Endothelial cell of umbilical vein (primary cell): ENCODE measurements at regions not wholly inside any gene's neighbourhood (a gene's known extent, or its start where the extent isn't known, plus 50 kb on each side); places are given as distances from the start of the nearest gene placed in this dataset.

Experiments used
- BruUV-seq: library from RNA; stranded (reverse); fragments of 400-500 nt; replicated peaks from 2 replicates; lab custom pipeline; 2021; lab: Mats Ljungman, UMichigan
- CTCF ChIA-PET: fragments of 300-600, 350-600 bp; sonication (Branson Sonifier 250); formaldehyde crosslinking; loops from one replicate; lab custom pipeline; 2021; ENCODE audit warnings: antibody characterized with exemption, inconsistent platforms; lab: Charles Lee
- POLR2A ChIA-PET: fragments of 300-600, 350-600 bp; sonication (Branson Sonifier 250); formaldehyde crosslinking; loops from one replicate; lab custom pipeline; 2021; ENCODE audit warnings: antibody characterized with exemption, inconsistent platforms; lab: Charles Lee
- DNase-seq: peaks from one replicate; pipeline ENCODE4 v3.0.0-alpha.2; 2011; ENCODE audit warnings: low read depth, low spot score
- FAIRE-seq: peaks from 2 replicates; lab custom pipeline; 2011; peaks lifted over from hg19 to GRCh38; lab: Jason Lieb, UNC
- H2AFZ ChIP-seq: 2 replicates; pipeline ENCODE4 v1.6.0; 2012; ENCODE audit warnings: low read depth, low read length, control low read depth, inconsistent platforms
- H3K27ac ChIP-seq: 2 replicates; pipeline ENCODE4 v1.5.1; 2011; ENCODE audit warnings: low read depth, mild to moderate bottlenecking, control low read depth, low read length, moderate library complexity; ENCODE audit not compliant: insufficient read depth
- H3K27me3 ChIP-seq, 2 experiments: 2 replicates each; pipeline versions ENCODE4 v1.6.0 to v1.6.1; 2011; ENCODE audit warnings: low read length in 2 of 2, mixed read lengths in 1 of 2; ENCODE audit not compliant: control insufficient read depth in 2 of 2, insufficient read depth in 2 of 2
- H3K36me3 ChIP-seq, 2 experiments: 2 replicates in 1 of 2; 3 replicates in 1 of 2; pipeline ENCODE4 v1.5.1; 2011; ENCODE audit warnings: low read length in 2 of 2, mild to moderate bottlenecking in 1 of 2, moderate library complexity in 1 of 2; ENCODE audit not compliant: control insufficient read depth in 2 of 2, insufficient read depth in 2 of 2; ENCODE audit errors: extremely low read depth in 1 of 2
- H3K4me1 ChIP-seq: 3 replicates; pipeline ENCODE4 v1.5.1; 2011; ENCODE audit warnings: mild to moderate bottlenecking, low read length; ENCODE audit not compliant: control insufficient read depth, insufficient read depth; ENCODE audit errors: extremely low read depth
- H3K4me2 ChIP-seq: 2 replicates; pipeline ENCODE4 v1.6.1; 2011; ENCODE audit warnings: low read length, control low read depth, mixed read lengths; ENCODE audit not compliant: insufficient read depth
- H3K4me3 ChIP-seq, 3 experiments: fragments of 200-600 bp in 1 of 3; sonication (generic), shearing (Covaris generic) in 1 of 3; replicated peaks in 1 of 3; 2 replicates each; pipeline ENCODE4 v1.5.1; 2011 to 2016; ENCODE audit warnings: control low read depth in 3 of 3, low read length in 3 of 3, mild to moderate bottlenecking in 2 of 3, inconsistent platforms in 1 of 3, low read depth in 1 of 3, moderate library complexity in 1 of 3; ENCODE audit not compliant: insufficient read depth in 1 of 3
- H3K79me2 ChIP-seq: 2 replicates; pipeline ENCODE4 v1.6.0; 2012; ENCODE audit warnings: low read length, inconsistent platforms; ENCODE audit not compliant: control insufficient read depth, insufficient read depth
- H3K9ac ChIP-seq: replicated peaks from 2 replicates; pipeline ENCODE3; 2011; ENCODE audit warnings: low read length, control low read depth; ENCODE audit not compliant: insufficient read depth; ENCODE audit errors: extremely low read depth
- H3K9me1 ChIP-seq: replicated peaks from 3 replicates; pipeline ENCODE4 v1.6.0; 2011; ENCODE audit warnings: mild to moderate bottlenecking, low read length; ENCODE audit not compliant: control insufficient read depth, insufficient read depth; ENCODE audit errors: extremely low read depth
- H3K9me3 ChIP-seq: replicated peaks from 2 replicates; pipeline ENCODE4 v1.5.1; 2012; ENCODE audit warnings: low read length, inconsistent platforms; ENCODE audit not compliant: control insufficient read depth, insufficient read depth
- H4K20me1 ChIP-seq: replicated peaks from 2 replicates; pipeline ENCODE3; 2011; ENCODE audit warnings: mild to moderate bottlenecking, low read length; ENCODE audit not compliant: control insufficient read depth, insufficient read depth; ENCODE audit errors: extremely low read depth
- EZH2 ChIP-seq: IDR thresholded peaks from 2 replicates; pipeline ENCODE4 v1.6.1; 2012; ENCODE audit warnings: borderline replicate concordance, low read depth, mild to moderate bottlenecking, moderate library complexity, low read length, inconsistent platforms; ENCODE audit not compliant: severe bottlenecking
- FOS ChIP-seq: IDR thresholded peaks from 2 replicates; pipeline ENCODE4 v1.6.1; 2011; ENCODE audit warnings: mild to moderate bottlenecking, low read length, moderate library complexity, borderline replicate concordance; ENCODE audit not compliant: insufficient read depth
- GATA2 ChIP-seq: IDR thresholded peaks from 2 replicates; pipeline ENCODE4 v1.7.0; 2011; ENCODE audit warnings: low read depth, mild to moderate bottlenecking, moderate library complexity, mixed read lengths, low read length; ENCODE audit not compliant: insufficient read length, insufficient read depth
- JUN ChIP-seq: IDR thresholded peaks from 2 replicates; pipeline ENCODE4 v1.6.1; 2011; ENCODE audit warnings: borderline replicate concordance, low read depth; ENCODE audit not compliant: insufficient read length, insufficient read depth
- MAX ChIP-seq: IDR thresholded peaks from 2 replicates; pipeline ENCODE4 v1.6.1; 2011; ENCODE audit not compliant: insufficient read depth, insufficient read length
- MYC ChIP-seq: IDR thresholded peaks from one replicate; pipeline ENCODE4 v1.6.1; 2011; ENCODE audit warnings: mild to moderate bottlenecking, low read depth, low read length
- POLR2A ChIP-seq: IDR thresholded peaks from 2 replicates; pipeline ENCODE4 v1.6.1; 2012; ENCODE audit warnings: low read depth, mild to moderate bottlenecking, control low read depth, low read length
- POLR2AphosphoS5 ChIP-seq: IDR thresholded peaks from 2 replicates; pipeline ENCODE4 v1.6.1; 2012; ENCODE audit warnings: low read depth, mild to moderate bottlenecking, control low read depth, low read length, moderate library complexity; ENCODE audit not compliant: insufficient read depth
- dilution Hi-C: fragments of 300-500 bp; cut with MboI; formaldehyde crosslinking; loops from one replicate; pipeline ENCODE4 v1.15.0; 2019; ENCODE audit warnings: low sequenced_read_pairs; ENCODE audit not compliant: extremely low pct_ligation_motif_present
- intact Hi-C: fragments of 100-400 bp; cut with micrococcal nuclease; formaldehyde crosslinking; loops from one replicate; pipeline ENCODE4 v1.10.0; 2022
- TF ChIP-seq, protein P1 (sequence below), 2 donors: IDR thresholded peaks; 1 replicate in 1 of 2; 2 replicates in 1 of 2; pipeline ENCODE4 v1.5.1; 2011; ENCODE audit warnings: low read length in 2 of 2, mild to moderate bottlenecking in 2 of 2, moderate library complexity in 2 of 2, control low read depth in 1 of 2, inconsistent platforms in 1 of 2, low read depth in 1 of 2; ENCODE audit not compliant: insufficient read depth in 1 of 2; ENCODE audit errors: extremely low read depth in 1 of 2

GRCh38 chr12:84767079-84767478 is 145.5 kb downstream of the SLC6A15 start:
- intact Hi-C loops (no loop called here), dilution Hi-C loops (no loop called here)
- Histone ChIP-seq H3K4me2 (no peak overlapping the region), H3K36me3 (no peaks in the 10 kb centered on the region), H3K9ac (no peak overlapping the region), H2AFZ (no peak overlapping the region), H3K27me3 (no peaks in the 10 kb centered on the region), H3K79me2 (no peaks in the 10 kb centered on the region), H3K9me1 (no peaks in the 10 kb centered on the region), H3K27ac (no peak overlapping the region), H3K4me1 (no peaks in the 10 kb centered on the region), H3K4me3 (no peak overlapping the region), H4K20me1 (no peaks in the 10 kb centered on the region), H3K9me3 (no peaks in the 10 kb centered on the region)
- no peak for FAIRE-seq
- BruUV-seq = no TSS peak
- TF ChIP-seq POLR2A (no peak), MAX (no peak)
- no peak for DNase-seq
- POLR2A ChIA-PET = no interaction called here
- CTCF ChIA-PET = interaction anchor here (2.2 kb wide), 1 partner anchor 9 kb away, joined by 7 read pairs; no protein-coding TSS in a partner anchor

DNA sequence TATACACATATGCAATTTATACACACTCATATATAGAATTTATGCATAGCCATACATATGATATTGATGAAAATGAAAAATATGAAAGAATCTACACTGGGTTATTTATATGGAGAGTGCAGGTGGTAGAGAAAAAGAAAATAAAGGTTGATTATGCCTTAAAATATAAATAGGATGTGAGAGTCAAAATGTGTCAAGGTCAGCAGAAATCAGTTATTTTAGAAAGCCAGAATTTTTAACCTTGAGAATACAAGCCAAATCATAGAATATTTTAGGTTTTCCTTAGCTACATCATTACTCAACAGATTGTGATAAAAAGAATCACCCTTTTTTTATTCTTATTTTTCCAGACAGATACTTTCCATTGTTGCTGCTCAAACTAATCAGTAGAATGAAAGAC is 146.2 kb downstream of the SLC6A15 start:
- Histone ChIP-seq H3K27ac (no peak overlapping the region), H3K36me3 (no peaks in the 10 kb centered on the region), H3K4me2 (no peak overlapping the region), H3K9ac (no peak overlapping the region), H3K79me2 (no peaks in the 10 kb centered on the region), H4K20me1 (no peaks in the 10 kb centered on the region), H3K9me3 (no peaks in the 10 kb centered on the region), H2AFZ (no peak overlapping the region), H3K4me1 (no peaks in the 10 kb centered on the region), H3K4me3 (no peak overlapping the region), H3K27me3 (no peaks in the 10 kb centered on the region), H3K9me1 (no peaks in the 10 kb centered on the region)
- BruUV-seq = no TSS peak
- no peak for DNase-seq
- intact Hi-C loops = no loop called here
- POLR2A ChIA-PET = no interaction called here
- TF ChIP-seq MAX (no peak), MYC (no peak), JUN (no peak), POLR2AphosphoS5 (no peak), POLR2A (no peak), GATA2 (no peak), FOS (no peak), EZH2 (no peak)
- TF ChIP-seq, protein P1, sequence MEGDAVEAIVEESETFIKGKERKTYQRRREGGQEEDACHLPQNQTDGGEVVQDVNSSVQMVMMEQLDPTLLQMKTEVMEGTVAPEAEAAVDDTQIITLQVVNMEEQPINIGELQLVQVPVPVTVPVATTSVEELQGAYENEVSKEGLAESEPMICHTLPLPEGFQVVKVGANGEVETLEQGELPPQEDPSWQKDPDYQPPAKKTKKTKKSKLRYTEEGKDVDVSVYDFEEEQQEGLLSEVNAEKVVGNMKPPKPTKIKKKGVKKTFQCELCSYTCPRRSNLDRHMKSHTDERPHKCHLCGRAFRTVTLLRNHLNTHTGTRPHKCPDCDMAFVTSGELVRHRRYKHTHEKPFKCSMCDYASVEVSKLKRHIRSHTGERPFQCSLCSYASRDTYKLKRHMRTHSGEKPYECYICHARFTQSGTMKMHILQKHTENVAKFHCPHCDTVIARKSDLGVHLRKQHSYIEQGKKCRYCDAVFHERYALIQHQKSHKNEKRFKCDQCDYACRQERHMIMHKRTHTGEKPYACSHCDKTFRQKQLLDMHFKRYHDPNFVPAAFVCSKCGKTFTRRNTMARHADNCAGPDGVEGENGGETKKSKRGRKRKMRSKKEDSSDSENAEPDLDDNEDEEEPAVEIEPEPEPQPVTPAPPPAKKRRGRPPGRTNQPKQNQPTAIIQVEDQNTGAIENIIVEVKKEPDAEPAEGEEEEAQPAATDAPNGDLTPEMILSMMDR (IDR thresholded peaks at IDR 0.05; ENCODE audit: extremely low read depth in 1 of 2, insufficient read depth in 1 of 2, low read depth in 1 of 2, low read length in 2 of 2) = no peak
- no peak for FAIRE-seq
- dilution Hi-C loops = no loop called here
- CTCF ChIA-PET = interaction anchor here (2.2 kb wide), 1 partner anchor 8 kb away, joined by 7 read pairs; no protein-coding TSS in a partner anchor
